ENCODE measurements at regions not wholly inside any gene's neighbourhood (a gene's known extent, or its start where the extent isn't known, plus 50 kb on each side); places are given as distances from the start of the nearest gene placed in this dataset.

GRCh38 chr15:93860701-93861100, 370.7 kb upstream of the MCTP2 start:
- no peak for ATAC-seq

GRCh38 chr15:93859176-93859575, 372.2 kb upstream of the MCTP2 start:
- Mint-ChIP-seq H3K27me3 (ENCODE audit: low read depth) (no peaks in the 10 kb centered on the region), H3K36me3 (no peaks in the 10 kb centered on the region), H3K9me3 (no peaks in the 10 kb centered on the region), H3K27ac (no peak overlapping the region), H3K4me3 (no peak overlapping the region), H3K4me1 (peaks cover 2% of the 10 kb centered on the region; the same call in 1 of the 2 replicates)
- ChIA-PET CTCF (no interaction called here), POLR2A (no interaction called here)
- ATAC-seq (no peak), DNase-seq (ENCODE audit: low spot score) (no peak)
- no peak for TF ChIP-seq ZNF263 (CRISPR knock-in tag; IDR thresholded peaks at IDR 0.05; ENCODE audit: low read depth)
- no peak for TF ChIP-seq MAX (CRISPR knock-in tag; IDR thresholded peaks at IDR 0.05)
- TF ChIP-seq ERG (CRISPR knock-in tag; IDR thresholded peaks at IDR 0.05), result no peak
- no peak for TF ChIP-seq USF2 (CRISPR knock-in tag; IDR thresholded peaks at IDR 0.05)
- TF ChIP-seq SOX15 (CRISPR knock-in tag; IDR thresholded peaks at IDR 0.05), result no peak
- TF ChIP-seq EMX1 (CRISPR knock-in tag; IDR thresholded peaks at IDR 0.05), result no peak
- no peak for TF ChIP-seq ZNF416 (CRISPR knock-in tag; IDR thresholded peaks at IDR 0.05)
- TF ChIP-seq IRF2 (CRISPR knock-in tag; IDR thresholded peaks at IDR 0.05; ENCODE audit: borderline replicate concordance, low read depth), result no peak
- TF ChIP-seq FOXJ3 (CRISPR knock-in tag; IDR thresholded peaks at IDR 0.05; ENCODE audit: borderline replicate concordance), result no peak
- no peak for TF ChIP-seq E2F5 (CRISPR knock-in tag; IDR thresholded peaks at IDR 0.05)
- TF ChIP-seq JAZF1 (CRISPR knock-in tag; IDR thresholded peaks at IDR 0.05), result no peak
- TF ChIP-seq ZNF512 (CRISPR knock-in tag; IDR thresholded peaks at IDR 0.05; ENCODE audit: borderline replicate concordance), result no peak
- no peak for TF ChIP-seq CTCF (IDR thresholded peaks at IDR 0.05)
- TF ChIP-seq ATF2 (CRISPR knock-in tag; IDR thresholded peaks at IDR 0.05; ENCODE audit: borderline replicate concordance, low read depth), result no peak
- TF ChIP-seq AFF4 (CRISPR knock-in tag; IDR thresholded peaks at IDR 0.05; ENCODE audit: borderline replicate concordance), result no peak
- TF ChIP-seq HMGXB4 (CRISPR knock-in tag; IDR thresholded peaks at IDR 0.05), result no peak
- no peak for TF ChIP-seq SMAD3 (CRISPR knock-in tag; IDR thresholded peaks at IDR 0.05; ENCODE audit: borderline replicate concordance)

More at GRCh38 chr15:93860701-93861100, 370.7 kb upstream of the MCTP2 start:
- peaks cover under 1% of the 10 kb centered on the region; the same call in 1 of the 2 replicates for H3K4me1 Mint-ChIP-seq
- TF ChIP-seq ESRRA (CRISPR knock-in tag; IDR thresholded peaks at IDR 0.05; ENCODE audit: borderline replicate concordance) (no peak), NFYB (CRISPR knock-in tag; conservative IDR thresholded peaks at IDR 0.05; ENCODE audit: low read depth) (no peak)
- ChIA-PET CTCF (no interaction called here), POLR2A (no interaction called here)
- H3K4me3 Mint-ChIP-seq, result no peak overlapping the region
- DNase-seq (ENCODE audit: low spot score), result no peak
- no peaks in the 10 kb centered on the region for H3K9me3 Mint-ChIP-seq
- H3K27me3 Mint-ChIP-seq (ENCODE audit: low read depth), result no peaks in the 10 kb centered on the region
- no peak overlapping the region for H3K27ac Mint-ChIP-seq
- H3K36me3 Mint-ChIP-seq, result no peaks in the 10 kb centered on the region
